Jurkat, Clone E6-1 (cell line): ENCODE measurements at regions not wholly inside any gene's neighbourhood (a gene's known extent, or its start where the extent isn't known, plus 50 kb on each side); places are given as distances from the start of the nearest gene placed in this dataset.

ENCODE experiments used
- DNase-seq: peaks from one replicate; pipeline ENCODE4 v3.0.0-alpha.2; 2011; ENCODE audit warnings: low read depth, low spot score
- H3K4me3 ChIP-seq: 2 replicates; pipeline ENCODE4 v1.5.1; 2011; ENCODE audit warnings: mild to moderate bottlenecking, low read length, control low read depth, moderate library complexity

GRCh38 chr4:11506194-11506593 is 77.5 kb upstream of the HS3ST1 start:
- no peak for DNase-seq

GRCh38 chr4:11505221-11505971 is 76.7 kb upstream of the HS3ST1 start:
- H3K4me3 ChIP-seq = no peak overlapping the region
- DNase-seq = no peak

More at GRCh38 chr4:11506194-11506593, 77.5 kb upstream of the HS3ST1 start:
- H3K4me3 ChIP-seq = no peak overlapping the region

GRCh38 chr4:11503166-11503565 is 74.5 kb upstream of the HS3ST1 start:
- no peak for DNase-seq
- no peak overlapping the region for H3K4me3 ChIP-seq

GRCh38 chr4:11497972-11498371 is 69.3 kb upstream of the HS3ST1 start:
- H3K4me3 ChIP-seq = no peak overlapping the region
- DNase-seq = no peak

GRCh38 chr4:11497212-11497806 is 68.6 kb upstream of the HS3ST1 start:
- no peak for DNase-seq
- H3K4me3 ChIP-seq = no peak overlapping the region

GRCh38 chr4:11496351-11496829 is 67.7 kb upstream of the HS3ST1 start:
- DNase-seq = no peak
- no peak overlapping the region for H3K4me3 ChIP-seq

GRCh38 chr4:11495818-11496217 is 67.1 kb upstream of the HS3ST1 start:
- H3K4me3 ChIP-seq = no peak overlapping the region
- no peak for DNase-seq

GRCh38 chr4:11495291-11495690 is 66.6 kb upstream of the HS3ST1 start:
- H3K4me3 ChIP-seq = no peak overlapping the region
- no peak for DNase-seq

GRCh38 chr4:11494232-11494631 is 65.5 kb upstream of the HS3ST1 start:
- H3K4me3 ChIP-seq = no peak overlapping the region
- DNase-seq = no peak

- H3K4me3 ChIP-seq = no peak overlapping the region
- no peak for DNase-seq
Measured at GRCh38 chr4:11489453-11490083, 60.9 kb upstream of the HS3ST1 start.

GRCh38 chr4:11488657-11489452 is 60.2 kb upstream of the HS3ST1 start:
- no peak for DNase-seq
- H3K4me3 ChIP-seq = no peak overlapping the region

GRCh38 chr4:11487868-11488544 is 59.3 kb upstream of the HS3ST1 start:
- no peak overlapping the region for H3K4me3 ChIP-seq
- DNase-seq = peak; percentile 29

GRCh38 chr4:11487139-11487538 is 58.4 kb upstream of the HS3ST1 start:
- H3K4me3 ChIP-seq = no peak overlapping the region
- peak; percentile 59 for DNase-seq

- H3K4me3 ChIP-seq = no peak overlapping the region
- DNase-seq = no peak
Measured at GRCh38 chr4:11485926-11486325, 57.2 kb upstream of the HS3ST1 start.

GRCh38 chr4:11484531-11484930 is 55.8 kb upstream of the HS3ST1 start:
- DNase-seq = no peak
- H3K4me3 ChIP-seq = no peak overlapping the region

GRCh38 chr4:11483046-11483445 is 54.4 kb upstream of the HS3ST1 start:
- DNase-seq = no peak
- no peak overlapping the region for H3K4me3 ChIP-seq

- H3K4me3 ChIP-seq = no peak overlapping the region
- peak; percentile 61 for DNase-seq
Measured at GRCh38 chr4:11480683-11481082, 52.0 kb upstream of the HS3ST1 start.
